ENCODE measurements at regions not wholly inside any gene's neighbourhood (a gene's known extent, or its start where the extent isn't known, plus 50 kb on each side); places are given as distances from the start of the nearest gene placed in this dataset.

DNA sequence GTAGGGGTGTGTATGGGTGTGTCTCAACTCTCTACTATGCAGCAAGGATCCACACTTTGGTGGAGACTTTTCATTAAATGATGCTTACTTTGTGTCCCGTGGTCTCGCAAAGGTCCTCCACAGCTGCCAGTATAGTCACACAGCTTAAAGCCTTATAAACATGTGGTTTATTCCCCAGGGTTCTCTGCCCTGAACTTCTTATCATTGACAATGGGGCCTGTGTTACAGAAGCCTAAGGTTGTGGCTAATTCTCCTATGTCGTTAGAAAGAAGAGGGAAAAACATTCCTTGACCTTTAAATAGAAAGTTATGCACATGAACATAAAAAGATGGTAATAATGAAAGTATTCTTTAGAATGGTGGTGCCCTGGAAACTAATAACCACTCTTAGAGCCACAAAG lies 201.4 kb downstream of the INHBA start:
- Mint-ChIP-seq H3K36me3 (ENCODE audit: low read depth) (no peaks in the 10 kb centered on the region), H3K4me1 (ENCODE audit: low read depth) (peaks cover 3% of the 10 kb centered on the region), H3K27ac (ENCODE audit: unreplicated experiment) (no peak overlapping the region)

DNA sequence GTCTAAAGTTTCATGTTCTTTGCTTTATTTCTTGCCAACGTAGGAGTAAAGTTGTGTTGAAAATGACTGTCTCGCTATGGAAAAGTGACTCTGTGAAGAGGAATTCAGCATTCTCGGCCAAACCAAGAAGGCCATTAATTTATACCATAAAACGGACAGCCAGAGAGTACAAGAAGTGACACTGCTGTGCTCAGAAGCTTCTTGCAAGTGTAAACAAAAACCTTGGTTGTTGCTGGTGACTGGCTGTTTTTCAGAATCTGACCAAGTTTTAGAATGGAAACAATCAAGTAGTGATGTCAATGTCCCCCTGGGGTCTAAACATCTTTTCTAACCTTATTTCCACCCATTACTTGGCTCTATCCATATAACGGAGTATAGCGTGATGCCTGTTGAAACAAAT lies 201.9 kb downstream of the INHBA start:
- Mint-ChIP-seq H3K27ac (ENCODE audit: unreplicated experiment) (no peak overlapping the region), H3K27me3 (ENCODE audit: low read depth) (no peaks in the 10 kb centered on the region), H3K4me3 (ENCODE audit: unreplicated experiment) (no peak overlapping the region), H3K9me3 (ENCODE audit: low read depth) (peaks cover 3% of the 10 kb centered on the region), H3K36me3 (ENCODE audit: low read depth) (no peaks in the 10 kb centered on the region), H3K4me1 (ENCODE audit: low read depth) (peaks cover 3% of the 10 kb centered on the region)
- no peak for DNase-seq (ENCODE audit: low spot score)
- TF ChIP-seq, protein P1, sequence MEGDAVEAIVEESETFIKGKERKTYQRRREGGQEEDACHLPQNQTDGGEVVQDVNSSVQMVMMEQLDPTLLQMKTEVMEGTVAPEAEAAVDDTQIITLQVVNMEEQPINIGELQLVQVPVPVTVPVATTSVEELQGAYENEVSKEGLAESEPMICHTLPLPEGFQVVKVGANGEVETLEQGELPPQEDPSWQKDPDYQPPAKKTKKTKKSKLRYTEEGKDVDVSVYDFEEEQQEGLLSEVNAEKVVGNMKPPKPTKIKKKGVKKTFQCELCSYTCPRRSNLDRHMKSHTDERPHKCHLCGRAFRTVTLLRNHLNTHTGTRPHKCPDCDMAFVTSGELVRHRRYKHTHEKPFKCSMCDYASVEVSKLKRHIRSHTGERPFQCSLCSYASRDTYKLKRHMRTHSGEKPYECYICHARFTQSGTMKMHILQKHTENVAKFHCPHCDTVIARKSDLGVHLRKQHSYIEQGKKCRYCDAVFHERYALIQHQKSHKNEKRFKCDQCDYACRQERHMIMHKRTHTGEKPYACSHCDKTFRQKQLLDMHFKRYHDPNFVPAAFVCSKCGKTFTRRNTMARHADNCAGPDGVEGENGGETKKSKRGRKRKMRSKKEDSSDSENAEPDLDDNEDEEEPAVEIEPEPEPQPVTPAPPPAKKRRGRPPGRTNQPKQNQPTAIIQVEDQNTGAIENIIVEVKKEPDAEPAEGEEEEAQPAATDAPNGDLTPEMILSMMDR (IDR thresholded peaks at IDR 0.05), result no peak

More for the DNA sequence above, 201.4 kb downstream of the INHBA start:
- Mint-ChIP-seq H3K4me3 (ENCODE audit: unreplicated experiment) (no peak overlapping the region), H3K9me3 (ENCODE audit: low read depth) (peaks cover 3% of the 10 kb centered on the region), H3K27me3 (ENCODE audit: low read depth) (no peaks in the 10 kb centered on the region)
- TF ChIP-seq, protein P1 (IDR thresholded peaks at IDR 0.05), result no peak
- DNase-seq (ENCODE audit: low spot score), result no peak

DNA sequence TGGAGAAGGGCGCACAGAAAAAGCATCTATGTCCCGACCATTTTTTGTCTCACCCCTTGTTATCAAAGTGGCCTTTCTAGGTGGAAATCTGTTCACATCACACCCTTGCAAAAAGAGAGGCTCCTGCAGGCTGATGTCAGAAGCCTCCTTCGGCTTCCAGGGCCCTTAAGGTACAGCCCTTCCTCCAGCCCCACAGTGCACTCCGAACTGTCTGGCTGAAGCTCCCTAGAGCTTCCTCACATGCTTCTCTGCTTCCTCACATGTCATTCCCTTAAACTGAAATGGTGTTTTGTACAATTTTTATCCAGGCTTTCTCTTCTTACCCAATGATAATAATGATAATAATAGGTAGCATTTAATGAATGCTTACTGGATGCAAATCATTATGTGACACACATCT lies 210.3 kb downstream of the INHBA start:
- H3K36me3 Mint-ChIP-seq (ENCODE audit: low read depth), result no peaks in the 10 kb centered on the region
- no peak for DNase-seq (ENCODE audit: low spot score)
- no peaks in the 10 kb centered on the region for H3K27me3 Mint-ChIP-seq (ENCODE audit: low read depth)
- no peak overlapping the region for H3K4me3 Mint-ChIP-seq (ENCODE audit: unreplicated experiment)
- H3K27ac Mint-ChIP-seq (ENCODE audit: unreplicated experiment), result no peak overlapping the region
- TF ChIP-seq, protein P1 (IDR thresholded peaks at IDR 0.05), result no peak
- H3K4me1 Mint-ChIP-seq (ENCODE audit: low read depth), result peaks cover 5% of the 10 kb centered on the region
- H3K9me3 Mint-ChIP-seq (ENCODE audit: low read depth), result no peaks in the 10 kb centered on the region

DNA sequence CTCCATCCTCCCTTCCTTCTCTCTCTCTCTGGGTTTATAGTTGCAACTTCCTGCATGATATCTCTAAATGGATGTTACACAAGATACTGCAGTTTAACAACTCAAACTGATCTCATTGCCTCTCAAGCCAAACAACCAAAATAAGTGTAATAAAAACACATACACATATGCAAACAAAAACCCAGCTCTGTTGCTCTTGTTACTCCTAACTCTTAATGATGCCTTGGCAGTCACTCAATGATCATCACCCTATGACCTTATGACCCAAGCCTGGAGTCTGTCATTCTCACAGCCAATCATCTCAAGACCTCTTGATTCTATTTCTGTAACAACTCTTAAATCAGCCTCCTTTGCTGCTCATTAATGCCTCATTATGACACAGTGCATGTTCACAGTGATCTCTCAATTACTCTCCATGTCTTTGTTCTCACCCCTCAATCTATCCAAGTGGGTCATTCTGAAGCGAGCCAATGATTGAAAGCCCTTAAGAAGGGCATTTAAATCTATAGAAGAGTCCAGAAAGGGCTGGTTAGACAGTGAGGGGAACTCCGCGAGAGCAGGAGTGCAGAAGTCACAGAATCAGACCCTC lies 210.9 kb downstream of the INHBA start:
- peaks cover 10% of the 10 kb centered on the region for H3K4me1 Mint-ChIP-seq (ENCODE audit: low read depth)
- no peak for DNase-seq (ENCODE audit: low spot score)
- no peaks in the 10 kb centered on the region for H3K9me3 Mint-ChIP-seq (ENCODE audit: low read depth)
- no peaks in the 10 kb centered on the region for H3K36me3 Mint-ChIP-seq (ENCODE audit: low read depth)
- no peak overlapping the region for H3K27ac Mint-ChIP-seq (ENCODE audit: unreplicated experiment)
- H3K4me3 Mint-ChIP-seq (ENCODE audit: unreplicated experiment), result no peak overlapping the region
- H3K27me3 Mint-ChIP-seq (ENCODE audit: low read depth), result no peaks in the 10 kb centered on the region
- TF ChIP-seq, protein P1 (IDR thresholded peaks at IDR 0.05), result no peak

DNA sequence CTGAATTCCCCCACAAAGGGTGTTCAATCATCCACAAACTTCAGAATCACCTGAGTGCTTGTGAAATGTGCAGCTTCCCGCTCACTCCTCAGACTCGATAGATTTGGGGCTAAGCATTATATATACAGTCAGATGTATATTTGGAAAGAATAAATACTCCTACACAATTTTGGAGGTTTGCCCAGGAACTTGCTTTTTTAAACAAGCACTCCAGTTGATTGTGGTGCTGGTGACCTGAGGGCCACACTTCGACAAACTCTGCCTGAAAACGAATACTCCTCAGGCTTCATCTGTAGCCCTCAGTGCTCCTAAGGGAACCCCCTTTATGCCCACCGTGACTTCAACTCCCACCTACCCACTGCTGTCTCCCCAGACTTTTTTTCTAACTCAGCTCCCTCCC lies 211.6 kb downstream of the INHBA start:
- no peak overlapping the region for H3K27ac Mint-ChIP-seq (ENCODE audit: unreplicated experiment)
- TF ChIP-seq, protein P1 (IDR thresholded peaks at IDR 0.05), result no peak
- no peaks in the 10 kb centered on the region for H3K9me3 Mint-ChIP-seq (ENCODE audit: low read depth)
- H3K27me3 Mint-ChIP-seq (ENCODE audit: low read depth), result no peaks in the 10 kb centered on the region
- H3K36me3 Mint-ChIP-seq (ENCODE audit: low read depth), result no peaks in the 10 kb centered on the region
- H3K4me3 Mint-ChIP-seq (ENCODE audit: unreplicated experiment), result no peak overlapping the region
- no peak for DNase-seq (ENCODE audit: low spot score)
- peaks cover 10% of the 10 kb centered on the region for H3K4me1 Mint-ChIP-seq (ENCODE audit: low read depth)
